ENCODE measurements at regions not wholly inside any gene's neighbourhood (a gene's known extent, or its start where the extent isn't known, plus 50 kb on each side); places are given as distances from the start of the nearest gene placed in this dataset.

DNA sequence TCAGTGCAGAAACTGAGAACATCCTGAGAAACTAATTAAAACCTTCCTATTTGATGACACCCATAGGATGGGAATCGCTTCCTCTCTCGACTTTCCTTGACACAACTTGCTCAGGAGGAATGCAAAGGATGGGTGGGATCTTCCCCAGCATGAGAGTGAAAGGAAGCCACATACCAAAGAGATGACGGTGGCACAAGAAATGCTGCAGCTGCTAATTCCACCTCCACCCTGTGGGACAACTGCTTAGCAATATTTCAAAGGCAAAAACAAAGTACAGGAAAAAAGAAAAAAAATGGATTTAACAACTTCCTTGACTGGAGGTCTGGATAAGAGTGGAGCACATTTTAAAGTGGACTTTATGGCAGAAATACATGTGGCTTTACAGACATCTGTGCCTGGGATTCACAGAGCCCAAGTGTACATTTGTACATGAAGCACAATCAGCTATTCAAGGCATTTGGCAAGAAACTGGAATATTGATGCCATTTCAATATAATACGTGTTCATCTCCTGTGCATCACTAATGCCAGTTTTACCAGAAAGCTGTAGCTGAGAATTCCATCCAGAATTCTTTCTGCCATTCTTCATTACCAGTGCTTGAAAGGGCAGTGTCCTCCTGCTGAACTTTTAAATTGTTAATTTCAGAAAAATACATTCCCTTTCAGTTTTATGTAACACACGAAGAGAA, 359.2 kb upstream of the ACTBL2 start:
- TF ChIP-seq, protein P1, sequence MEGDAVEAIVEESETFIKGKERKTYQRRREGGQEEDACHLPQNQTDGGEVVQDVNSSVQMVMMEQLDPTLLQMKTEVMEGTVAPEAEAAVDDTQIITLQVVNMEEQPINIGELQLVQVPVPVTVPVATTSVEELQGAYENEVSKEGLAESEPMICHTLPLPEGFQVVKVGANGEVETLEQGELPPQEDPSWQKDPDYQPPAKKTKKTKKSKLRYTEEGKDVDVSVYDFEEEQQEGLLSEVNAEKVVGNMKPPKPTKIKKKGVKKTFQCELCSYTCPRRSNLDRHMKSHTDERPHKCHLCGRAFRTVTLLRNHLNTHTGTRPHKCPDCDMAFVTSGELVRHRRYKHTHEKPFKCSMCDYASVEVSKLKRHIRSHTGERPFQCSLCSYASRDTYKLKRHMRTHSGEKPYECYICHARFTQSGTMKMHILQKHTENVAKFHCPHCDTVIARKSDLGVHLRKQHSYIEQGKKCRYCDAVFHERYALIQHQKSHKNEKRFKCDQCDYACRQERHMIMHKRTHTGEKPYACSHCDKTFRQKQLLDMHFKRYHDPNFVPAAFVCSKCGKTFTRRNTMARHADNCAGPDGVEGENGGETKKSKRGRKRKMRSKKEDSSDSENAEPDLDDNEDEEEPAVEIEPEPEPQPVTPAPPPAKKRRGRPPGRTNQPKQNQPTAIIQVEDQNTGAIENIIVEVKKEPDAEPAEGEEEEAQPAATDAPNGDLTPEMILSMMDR (IDR thresholded peaks at IDR 0.05; ENCODE audit: low read depth, low read length, poor library complexity, severe bottlenecking), result no peak
- TF ChIP-seq EZH2phosphoT487 (IDR thresholded peaks at IDR 0.05; ENCODE audit: borderline replicate concordance, low read length), result no peak

Data from DOHH2 (cell line).